Epithelial cell of prostate (primary cell): ENCODE measurements at regions not wholly inside any gene's neighbourhood (a gene's known extent, or its start where the extent isn't known, plus 50 kb on each side); places are given as distances from the start of the nearest gene placed in this dataset.

Experiments
- DNase-seq: peaks from one replicate; pipeline ENCODE4 v3.0.0-alpha.2; 2011; ENCODE audit warnings: low read depth, low spot score
- H3K27ac ChIP-seq: fragments of 450-650 bp; 2 replicates; pipeline ENCODE4 v1.5.1; 2017; ENCODE audit warnings: mild to moderate bottlenecking

DNA sequence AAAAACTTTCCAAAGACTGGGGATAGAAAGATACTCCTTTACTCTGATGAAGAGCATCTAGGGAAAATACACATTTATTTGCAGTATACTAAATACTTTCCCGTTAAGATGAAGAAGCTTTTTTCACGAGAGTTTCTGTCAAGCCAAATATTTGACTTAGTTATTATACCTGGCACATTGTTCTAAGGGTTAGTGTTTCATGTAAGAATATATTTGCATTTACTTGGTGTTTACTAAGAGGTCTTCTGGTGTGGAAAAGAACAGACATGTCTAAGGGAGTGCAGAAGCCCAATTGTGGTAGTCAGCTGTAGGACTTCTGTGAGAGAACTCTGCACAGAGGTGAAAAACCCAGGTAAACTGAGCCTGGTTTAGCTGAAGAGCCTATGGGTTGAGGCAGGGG, 457.6 kb upstream of the SOX11 start:
- no peak overlapping the region for H3K27ac ChIP-seq
- DNase-seq, result no peak

DNA sequence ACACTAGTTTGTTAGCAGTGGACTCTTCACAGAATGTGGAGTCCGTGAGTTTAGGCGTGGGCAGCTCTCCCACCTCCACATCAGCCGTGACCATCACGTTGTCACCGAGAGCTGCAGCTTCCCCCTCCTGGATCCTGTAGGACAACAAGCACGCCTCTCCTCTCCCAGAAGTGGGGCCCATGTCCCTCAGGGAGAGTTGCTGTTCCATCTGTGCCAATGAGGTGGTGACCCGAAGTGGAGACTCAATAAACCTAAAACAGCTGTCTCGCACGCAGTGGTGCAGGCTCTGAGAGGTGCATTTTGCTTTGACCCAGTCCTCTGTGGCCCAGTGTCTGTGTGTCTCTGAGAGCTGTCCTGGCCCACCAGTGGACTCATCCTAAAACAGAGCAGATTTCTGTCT, 456.5 kb upstream of the SOX11 start:
- DNase-seq, result no peak

DNA sequence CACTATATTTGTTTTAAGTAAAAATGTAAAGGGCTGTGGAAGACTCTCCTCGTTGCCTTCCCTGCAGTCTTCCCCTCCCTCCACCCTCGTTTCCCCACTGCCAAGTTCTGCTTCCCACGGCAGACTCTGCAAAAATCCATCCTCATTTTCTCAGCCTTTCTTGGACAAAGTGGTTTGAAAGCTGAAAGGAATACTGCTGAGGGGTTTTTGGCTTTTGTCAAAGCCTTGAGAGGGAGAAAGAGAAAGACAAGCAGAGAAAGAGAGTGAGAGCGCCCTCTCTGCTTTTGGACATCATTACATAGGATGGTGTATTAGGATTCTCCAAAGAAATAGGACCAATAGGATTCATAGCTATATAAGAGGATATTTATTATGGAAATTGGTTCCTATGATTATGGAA, 455.9 kb upstream of the SOX11 start:
- DNase-seq, result no peak
- no peak overlapping the region for H3K27ac ChIP-seq

More for the DNA sequence above, 456.5 kb upstream of the SOX11 start:
- H3K27ac ChIP-seq, result no peak overlapping the region

DNA sequence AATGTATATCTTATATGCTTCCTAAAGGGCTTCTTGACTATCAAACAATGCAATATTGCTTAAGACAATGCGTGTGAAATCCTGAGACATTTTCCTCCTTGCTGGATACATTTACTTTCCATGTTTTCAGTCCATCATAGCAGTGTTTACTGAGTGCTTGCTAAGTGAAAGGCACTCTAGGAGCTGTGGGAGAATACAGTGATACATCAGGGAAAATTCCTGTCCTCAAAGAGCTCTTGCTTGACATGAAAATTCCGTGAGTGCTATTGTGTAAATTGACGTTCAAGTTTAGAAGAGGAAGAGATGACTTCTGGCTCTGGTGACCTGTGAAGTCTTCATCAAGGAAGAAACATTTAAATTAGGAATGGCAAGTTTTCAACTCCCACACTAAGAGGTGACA, 449.4 kb upstream of the SOX11 start:
- DNase-seq, result no peak
- H3K27ac ChIP-seq, result no peak overlapping the region

DNA sequence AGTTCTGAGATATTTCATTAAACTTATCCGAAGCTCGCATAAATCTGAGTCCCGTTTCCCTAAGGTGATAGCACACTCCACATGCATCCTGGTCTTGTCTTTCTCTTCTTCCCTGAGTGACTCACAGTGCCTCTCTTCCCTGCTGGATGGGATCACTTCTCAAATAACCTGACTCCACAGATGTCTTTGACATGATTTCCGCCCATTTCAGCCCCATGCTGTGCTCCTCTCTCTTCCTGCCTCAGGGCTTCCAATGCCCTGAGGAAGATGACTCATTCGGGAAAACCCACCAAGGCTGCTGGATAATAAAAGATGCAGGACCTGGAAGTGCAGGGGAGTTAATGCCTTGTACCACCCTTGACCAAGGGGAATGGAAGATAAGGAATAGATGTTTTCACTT, 441.7 kb upstream of the SOX11 start:
- DNase-seq, result no peak
- no peak overlapping the region for H3K27ac ChIP-seq

DNA sequence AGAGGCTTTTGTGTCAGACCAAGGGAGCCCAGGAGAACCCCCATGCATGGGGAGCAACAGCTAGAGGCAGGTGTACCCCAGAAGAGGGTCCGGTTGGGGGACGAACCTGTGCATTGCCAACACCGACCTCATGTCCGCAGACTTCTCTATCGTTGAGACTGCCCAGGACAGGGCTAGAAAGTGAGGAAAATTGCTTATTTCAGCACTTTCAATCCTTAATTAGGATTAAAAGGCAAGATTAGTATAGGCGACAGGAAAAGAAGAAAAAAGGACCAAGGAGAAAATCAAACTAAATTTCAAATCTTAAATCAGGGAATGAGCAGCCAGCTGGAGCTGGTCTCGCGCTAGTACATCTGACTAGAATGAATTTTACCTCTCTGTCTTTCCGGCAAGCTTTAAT, 438.9 kb upstream of the SOX11 start:
- no peak for DNase-seq
- no peak overlapping the region for H3K27ac ChIP-seq

DNA sequence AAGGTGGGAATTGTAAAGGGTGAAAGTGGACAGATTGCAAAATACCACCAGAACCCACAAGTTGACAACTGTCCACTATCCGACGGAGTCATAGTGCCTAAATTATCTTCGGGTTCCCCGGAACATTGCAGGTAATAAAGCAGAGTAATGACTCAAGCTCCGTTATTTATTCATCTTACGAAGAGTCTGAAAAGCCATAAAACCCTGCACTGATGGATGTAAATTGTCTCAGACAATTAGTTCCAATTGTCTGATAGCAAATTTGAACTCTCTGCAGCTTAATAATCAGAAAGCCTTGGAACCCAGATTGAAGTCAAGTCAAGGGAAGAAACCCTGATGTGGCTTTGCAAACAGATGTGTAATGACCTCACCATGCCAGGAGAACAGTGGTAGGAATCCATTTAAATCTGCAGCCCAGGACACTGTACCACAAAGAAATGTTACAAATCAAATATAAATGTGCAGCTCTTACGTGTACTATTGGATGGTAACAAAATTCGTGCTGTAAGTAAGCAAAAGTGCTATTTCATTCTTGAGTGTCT, 437.3 kb upstream of the SOX11 start:
- H3K27ac ChIP-seq, result no peak overlapping the region
- DNase-seq, result no peak

DNA sequence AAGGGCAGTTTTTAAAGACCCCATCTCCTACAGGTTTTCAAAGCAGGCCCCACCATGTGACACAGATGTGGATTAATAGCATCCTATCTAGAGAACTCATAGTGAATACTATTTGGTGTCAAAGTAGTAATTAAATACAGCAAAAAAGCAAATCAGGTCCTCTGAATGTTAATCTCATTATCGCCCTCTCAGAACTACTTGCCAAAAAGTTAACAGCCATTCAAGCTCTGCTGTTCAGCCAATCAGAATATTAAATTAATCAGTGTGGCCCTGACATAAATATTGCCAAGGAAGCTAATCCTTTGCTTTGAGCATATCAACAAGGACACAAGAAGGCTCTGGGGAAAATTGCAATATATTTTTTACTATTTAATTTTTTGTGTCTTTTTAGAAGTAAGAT, 428.9 kb upstream of the SOX11 start:
- no peak for DNase-seq
- H3K27ac ChIP-seq, result no peak overlapping the region

DNA sequence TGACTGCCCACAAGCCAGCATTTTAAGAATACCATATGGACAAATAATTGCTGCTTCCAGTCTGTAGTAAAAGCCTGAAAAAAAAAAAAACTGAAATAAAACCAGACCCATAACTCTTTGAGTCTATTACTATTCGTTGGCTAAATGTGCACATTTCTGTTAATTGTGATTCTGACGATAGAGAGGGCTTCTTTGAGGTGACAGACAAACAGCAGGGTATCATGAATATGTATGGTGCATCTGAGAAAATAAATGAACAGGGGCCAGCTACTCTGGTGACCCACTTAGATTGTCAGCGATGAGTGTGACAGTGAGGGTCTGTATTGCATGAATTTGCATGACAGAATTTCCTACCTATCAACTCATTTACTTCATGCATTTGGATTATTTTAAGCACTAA, 427.8 kb upstream of the SOX11 start:
- DNase-seq, result no peak

DNA sequence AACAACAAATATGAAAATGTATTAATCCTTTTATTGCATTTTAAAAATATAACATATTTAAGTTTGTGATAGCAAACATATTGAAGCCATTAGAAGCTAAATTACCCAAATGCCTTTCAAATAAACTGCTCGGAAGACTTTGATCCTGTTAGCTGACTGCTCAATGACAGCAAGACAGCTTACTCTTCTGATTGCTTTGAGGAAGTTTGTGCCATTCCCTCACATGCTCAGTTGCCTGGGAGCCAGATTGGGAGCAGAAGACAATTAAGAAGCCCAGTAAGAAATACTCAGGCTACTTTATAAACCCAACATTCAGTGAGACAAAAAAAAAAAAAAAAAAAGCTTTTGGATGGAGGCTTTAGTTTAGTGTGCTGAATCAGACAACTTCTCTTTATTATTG, 407.1 kb upstream of the SOX11 start:
- H3K27ac ChIP-seq, result no peak overlapping the region
- no peak for DNase-seq

More for the DNA sequence above, 427.8 kb upstream of the SOX11 start:
- no peak overlapping the region for H3K27ac ChIP-seq

DNA sequence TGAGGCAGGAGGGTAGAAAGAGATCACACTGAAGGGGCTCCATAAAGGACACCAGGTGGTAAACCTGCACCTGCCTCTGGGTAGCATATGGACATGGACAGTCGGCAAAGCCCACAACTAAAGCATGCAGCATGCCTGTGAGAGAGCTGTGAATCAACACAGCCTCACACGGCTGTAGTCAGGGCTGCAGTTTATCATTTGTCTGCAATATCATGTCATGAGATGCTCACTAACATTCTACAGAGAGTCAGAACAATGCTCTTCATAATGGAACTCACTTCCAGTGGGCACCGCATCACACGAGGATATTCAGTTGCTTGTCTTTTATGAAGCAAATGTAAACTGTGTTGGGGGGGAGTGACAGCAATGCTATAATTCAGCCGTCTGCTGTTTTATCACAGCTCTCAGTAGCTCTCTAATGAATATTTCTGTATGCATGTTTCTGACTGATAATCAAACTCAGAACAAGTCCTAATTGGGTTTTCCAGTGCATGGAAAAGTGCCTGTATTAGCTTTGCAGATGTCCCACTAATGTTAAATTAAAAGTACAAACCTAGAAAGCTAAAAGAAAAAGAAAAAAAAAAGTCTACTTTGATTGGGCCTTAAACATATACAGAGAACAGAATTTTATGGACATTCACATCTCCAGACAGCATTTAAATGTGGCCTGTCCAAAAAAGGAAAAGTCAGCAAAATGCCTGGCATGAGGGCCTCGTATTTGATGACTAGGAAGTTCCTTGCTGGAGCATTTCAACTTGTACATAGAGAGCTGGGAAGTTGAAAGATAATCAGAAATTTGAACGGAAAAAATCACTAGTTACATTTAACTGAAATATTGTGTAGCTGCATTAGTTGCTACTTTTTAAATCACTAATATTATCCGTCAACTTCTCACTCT, 406.1 kb upstream of the SOX11 start:
- no peak overlapping the region for H3K27ac ChIP-seq
- no peak for DNase-seq

DNA sequence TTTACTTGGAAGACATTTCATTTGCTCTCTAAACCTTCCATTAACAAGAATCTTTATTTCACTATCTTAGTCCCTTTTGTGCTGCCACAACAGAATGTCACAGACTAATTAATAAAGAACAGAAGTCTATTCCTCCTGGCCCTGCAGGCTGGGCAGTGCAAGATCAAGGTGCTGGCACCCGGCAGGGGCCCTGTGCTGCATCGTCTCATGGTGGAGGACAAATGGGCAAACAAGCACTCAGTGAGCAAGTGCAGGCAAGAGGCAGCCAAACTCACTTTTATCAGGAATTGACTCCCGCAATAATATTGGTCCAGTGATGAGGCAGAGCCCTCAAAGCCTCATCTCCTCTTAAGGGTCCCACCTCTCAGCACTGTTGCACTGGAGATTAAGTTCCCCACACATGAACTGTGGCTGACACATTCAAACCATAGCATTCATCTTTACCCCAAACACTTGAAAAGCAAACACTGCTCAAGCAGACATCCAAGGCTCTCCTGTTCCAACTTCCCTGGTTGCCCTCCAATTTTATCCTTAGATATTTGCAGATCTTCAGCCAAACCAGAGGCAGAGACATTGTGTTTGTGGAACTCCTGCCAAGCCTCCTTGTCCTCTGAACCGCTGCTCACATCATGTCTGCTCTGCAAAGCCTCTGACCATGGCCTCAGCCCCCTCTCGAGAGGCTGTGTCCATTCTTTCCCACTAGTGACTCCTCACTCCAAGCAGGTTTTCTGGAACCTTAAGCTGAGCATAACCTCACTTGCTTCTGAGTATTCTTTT, 404.4 kb upstream of the SOX11 start:
- H3K27ac ChIP-seq, result no peak overlapping the region
- DNase-seq, result no peak

DNA sequence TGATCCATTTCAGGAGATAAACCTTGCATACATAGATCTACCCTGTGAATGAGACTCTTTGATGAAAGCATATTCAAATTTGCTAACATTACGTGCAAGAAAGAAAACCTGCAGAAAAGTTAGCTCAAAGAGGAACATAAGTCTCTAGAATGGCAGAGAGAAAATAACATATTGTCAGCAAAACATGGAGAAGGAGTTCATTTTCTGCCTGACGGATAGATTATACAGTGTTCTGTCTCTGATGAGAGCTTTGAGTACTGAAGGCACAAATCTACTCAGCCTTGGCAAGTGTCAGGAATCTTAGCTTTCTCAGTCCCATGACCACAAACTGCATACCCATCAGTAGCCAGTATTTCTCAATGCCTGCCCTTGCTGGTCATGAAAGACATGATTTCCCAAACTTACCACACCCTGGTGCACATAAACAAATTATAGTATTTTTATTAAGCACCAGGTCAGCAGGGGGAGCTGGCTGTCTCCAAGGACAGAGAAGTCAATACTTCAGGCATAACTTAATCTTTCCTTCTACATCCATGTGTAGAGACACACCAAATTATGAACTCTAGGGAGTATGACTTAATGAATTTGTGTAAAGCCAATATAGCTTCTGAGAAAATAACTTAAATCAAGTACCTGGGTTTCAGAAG, 401.2 kb upstream of the SOX11 start:
- no peak for DNase-seq
- H3K27ac ChIP-seq, result no peak overlapping the region

DNA sequence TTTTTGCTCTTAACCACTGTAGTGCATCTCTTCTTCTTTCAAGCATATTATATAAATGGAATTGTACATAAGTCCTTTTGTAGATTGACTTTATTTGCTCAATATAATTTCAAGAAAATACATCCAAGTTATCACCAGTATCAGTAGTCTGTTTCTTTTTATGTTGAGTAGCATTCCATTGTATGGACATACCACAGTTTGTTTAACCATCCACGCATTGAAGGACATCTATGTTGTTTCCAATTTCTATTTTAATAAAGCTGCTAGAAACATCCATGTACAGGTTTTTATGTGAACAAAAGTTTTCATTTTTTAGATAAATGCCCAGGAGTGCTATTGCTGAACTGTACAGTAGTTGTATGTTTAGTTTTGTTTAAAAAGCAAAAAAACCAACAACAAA, 387.5 kb upstream of the SOX11 start:
- H3K27ac ChIP-seq, result no peak overlapping the region
- DNase-seq, result no peak

DNA sequence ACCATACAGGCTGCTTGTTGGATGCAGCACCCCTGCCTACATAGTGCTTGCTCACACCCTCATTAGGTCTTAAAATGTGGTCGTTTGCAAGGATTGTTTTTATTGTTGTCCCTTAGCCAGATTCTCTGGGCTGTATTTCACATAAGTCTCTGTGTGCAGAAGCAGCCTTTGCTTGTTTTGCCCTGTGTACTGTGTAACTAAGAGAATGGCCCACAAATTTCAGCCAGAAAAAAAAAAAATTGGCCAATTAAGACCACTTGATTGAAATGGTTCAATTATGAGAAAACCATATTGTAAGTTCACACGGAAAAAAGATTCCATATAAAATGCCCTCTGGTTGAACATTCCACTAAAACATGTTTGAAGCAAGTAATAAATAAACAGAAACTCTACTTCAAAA, 377.1 kb upstream of the SOX11 start:
- H3K27ac ChIP-seq, result no peak overlapping the region
- no peak for DNase-seq

DNA sequence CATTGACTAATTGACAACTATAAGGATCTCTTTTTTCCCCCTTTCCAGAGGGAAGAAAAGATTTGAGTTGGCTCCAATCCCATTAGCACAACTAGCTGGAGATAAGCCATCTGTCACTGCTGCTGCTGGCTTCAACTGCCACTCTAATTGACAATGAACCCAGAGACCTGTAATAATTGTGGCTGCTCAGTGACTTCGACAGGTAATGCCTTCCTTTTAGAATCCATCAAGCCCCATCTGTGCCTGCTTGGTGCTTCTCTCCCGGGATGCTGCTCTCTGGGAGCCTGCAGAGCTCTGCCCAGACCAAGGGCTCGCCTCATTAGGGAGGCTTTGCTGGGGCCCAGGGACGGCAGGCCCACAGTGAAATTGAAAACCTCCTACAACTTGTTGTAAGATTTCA, 376.7 kb upstream of the SOX11 start:
- no peak overlapping the region for H3K27ac ChIP-seq
- no peak for DNase-seq

DNA sequence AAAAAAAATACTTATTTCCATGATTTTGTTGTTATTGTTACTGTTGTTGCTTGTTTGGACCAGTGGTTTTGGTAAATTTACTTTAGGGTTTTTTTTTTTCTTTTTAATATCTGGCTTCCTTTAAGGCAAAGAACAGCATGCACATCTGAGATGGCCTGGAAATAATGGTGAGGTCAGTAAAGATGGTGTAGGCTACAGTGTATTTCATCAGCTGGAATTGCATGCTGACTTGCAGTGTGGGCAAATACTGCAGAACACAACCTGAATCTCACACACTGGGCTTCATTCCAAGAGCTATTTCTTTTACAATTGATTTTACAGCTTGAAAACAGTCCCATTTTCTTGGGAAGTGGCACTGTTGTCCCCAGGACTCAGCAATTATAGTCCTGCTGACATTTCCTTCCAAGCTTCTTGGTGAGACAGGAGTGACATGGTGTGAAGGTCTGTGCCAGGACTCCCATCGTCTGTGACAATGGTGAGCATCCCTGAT, 376.1 kb upstream of the SOX11 start:
- no peak overlapping the region for H3K27ac ChIP-seq
- no peak for DNase-seq

DNA sequence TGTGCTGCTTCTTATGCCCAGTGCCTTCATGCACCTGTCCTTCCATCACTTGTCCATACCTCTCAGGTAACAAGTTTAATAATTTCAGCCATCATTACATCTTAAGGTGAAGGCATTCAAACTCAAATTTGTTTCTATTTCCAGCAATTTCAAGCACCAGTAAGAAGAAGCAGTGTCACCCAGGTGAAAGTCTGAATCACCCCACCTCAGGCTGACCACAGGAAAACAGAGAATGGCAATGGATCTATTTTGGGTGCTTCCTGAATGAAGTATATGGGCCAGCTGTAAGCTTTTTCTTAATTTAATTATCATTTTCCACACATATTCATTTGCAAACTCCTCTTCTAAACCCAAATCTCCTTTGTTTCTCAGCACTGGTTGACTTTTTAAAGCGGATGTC, 372.7 kb upstream of the SOX11 start:
- no peak overlapping the region for H3K27ac ChIP-seq

DNA sequence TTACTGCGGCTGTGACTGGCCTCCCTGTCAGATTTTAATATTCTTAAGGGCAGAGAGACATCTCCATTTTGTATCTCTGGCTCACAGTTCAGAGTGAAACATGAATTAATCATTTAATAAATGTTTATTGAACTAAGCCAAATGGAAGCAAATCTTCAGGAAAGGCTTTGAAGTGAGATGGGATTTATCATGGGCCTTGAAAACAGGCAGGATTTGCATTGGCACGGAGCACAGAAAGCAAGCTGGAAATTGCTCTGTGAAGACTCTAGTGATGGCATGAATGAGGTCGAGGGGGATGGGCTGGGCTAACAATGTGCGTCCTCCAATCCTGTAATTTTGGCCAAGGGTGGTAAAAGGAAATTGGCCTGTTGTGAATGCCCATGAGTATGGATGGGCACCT, 369.8 kb upstream of the SOX11 start:
- no peak for DNase-seq
- no peak overlapping the region for H3K27ac ChIP-seq

More for the DNA sequence above, 372.7 kb upstream of the SOX11 start:
- DNase-seq, result no peak

DNA sequence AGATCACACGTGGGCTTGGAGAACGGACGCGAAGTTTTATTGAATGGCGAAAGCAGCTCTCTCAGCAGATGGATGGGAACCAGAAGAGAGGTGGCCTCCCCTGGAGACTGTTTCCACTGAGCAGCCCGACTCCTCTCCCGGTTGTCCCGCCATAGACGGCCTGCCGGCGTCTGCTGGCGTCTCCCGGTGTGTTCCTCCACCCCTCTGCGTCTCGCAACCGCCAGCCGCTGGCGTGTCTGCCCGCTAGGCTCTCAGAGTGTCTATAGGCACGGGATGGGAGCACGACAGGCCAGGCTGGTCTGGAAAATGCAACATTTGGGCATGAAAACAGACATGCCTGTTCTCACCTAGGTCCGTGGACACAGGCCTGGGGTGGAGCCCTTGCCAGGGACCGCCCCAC, 366.7 kb upstream of the SOX11 start:
- no peak for DNase-seq
- no peak overlapping the region for H3K27ac ChIP-seq

DNA sequence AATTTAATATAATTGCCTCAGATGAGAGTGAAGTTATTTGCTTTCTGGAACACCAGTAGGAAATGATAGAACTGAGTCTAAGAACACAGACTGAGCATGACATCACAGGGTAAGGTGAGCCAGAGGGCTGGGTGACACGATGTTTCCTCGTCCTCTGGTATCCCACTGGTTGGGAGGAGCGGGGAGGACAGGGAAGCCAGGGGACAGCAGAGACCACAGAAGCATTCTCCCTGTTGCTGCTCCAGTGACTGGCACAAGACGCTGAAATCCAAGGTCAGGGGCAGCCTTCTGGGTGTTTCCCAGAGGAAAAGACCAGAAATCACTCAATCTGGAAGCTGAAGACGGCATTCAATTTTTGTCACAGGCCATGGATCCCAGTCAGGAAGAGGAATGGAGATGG, 363.4 kb upstream of the SOX11 start:
- H3K27ac ChIP-seq, result no peak overlapping the region
- no peak for DNase-seq
